Astrocyte (in vitro differentiated cells and primary cell): ENCODE measurements at regions not wholly inside any gene's neighbourhood (a gene's known extent, or its start where the extent isn't known, plus 50 kb on each side); places are given as distances from the start of the nearest gene placed in this dataset.

ENCODE experiments used
- DNase-seq: peaks from one replicate; pipeline ENCODE4 v3.0.0-alpha.2; 2010; ENCODE audit warnings: low read depth
- FAIRE-seq: peaks from 2 replicates; lab custom pipeline; 2011; peaks lifted over from hg19 to GRCh38; lab: Jason Lieb, UNC
- H2AFZ ChIP-seq: 2 replicates; pipeline ENCODE4 v1.6.0; 2012; ENCODE audit warnings: low read depth, low read length, inconsistent platforms
- H3K27ac ChIP-seq: 2 replicates; pipeline ENCODE4 v1.5.1; 2011; ENCODE audit warnings: low read depth, low read length, inconsistent platforms
- H3K27me3 ChIP-seq: 2 replicates; pipeline ENCODE4 v1.6.0; 2011; ENCODE audit warnings: low read length, inconsistent platforms; ENCODE audit not compliant: insufficient read depth
- H3K36me3 ChIP-seq: 2 replicates; pipeline ENCODE4 v1.5.1; 2011; ENCODE audit warnings: low read length, inconsistent platforms; ENCODE audit not compliant: insufficient read depth
- H3K4me1 ChIP-seq: 2 replicates; pipeline ENCODE4 v1.5.1; 2011; ENCODE audit warnings: low read length, inconsistent platforms; ENCODE audit not compliant: insufficient read depth
- H3K4me2 ChIP-seq: 2 replicates; pipeline ENCODE4 v1.6.0; 2012; ENCODE audit warnings: low read length, inconsistent platforms
- H3K4me3 ChIP-seq: 2 replicates; pipeline ENCODE4 v1.5.1; 2011; ENCODE audit warnings: low read depth, mild to moderate bottlenecking, low read length, inconsistent platforms; ENCODE audit not compliant: insufficient read depth
- H3K79me2 ChIP-seq: 2 replicates; pipeline ENCODE4 v1.6.0; 2012; ENCODE audit warnings: mild to moderate bottlenecking, low read length, inconsistent platforms; ENCODE audit not compliant: insufficient read depth
- H3K9ac ChIP-seq: 2 replicates; pipeline ENCODE4 v1.6.0; 2012; ENCODE audit warnings: mild to moderate bottlenecking, low read length, inconsistent platforms
- H3K9me3 ChIP-seq: 2 replicates; pipeline ENCODE4 v1.5.1; 2012; ENCODE audit warnings: low read depth, mild to moderate bottlenecking, low read length, inconsistent platforms; ENCODE audit not compliant: insufficient read depth
- H4K20me1 ChIP-seq: 2 replicates; pipeline ENCODE4 v1.6.0; 2012; ENCODE audit warnings: low read length, inconsistent platforms; ENCODE audit not compliant: insufficient read depth
- H3K27ac Mint-ChIP-seq: one replicate; pipeline ENCODE4 v1.8.0; 2021; ENCODE audit warnings: mild to moderate bottlenecking, mixed read lengths; ENCODE audit not compliant: unreplicated experiment
- H3K27me3 Mint-ChIP-seq: one replicate; pipeline ENCODE4 v1.8.0; 2021; ENCODE audit warnings: low read depth, mixed read lengths; ENCODE audit not compliant: unreplicated experiment
- H3K36me3 Mint-ChIP-seq: one replicate; pipeline ENCODE4 v1.8.0; 2021; ENCODE audit warnings: low read depth, mixed read lengths; ENCODE audit not compliant: unreplicated experiment
- H3K4me1 Mint-ChIP-seq: one replicate; pipeline ENCODE4 v1.8.0; 2021; ENCODE audit warnings: low read depth, mixed read lengths; ENCODE audit not compliant: unreplicated experiment
- H3K4me3 Mint-ChIP-seq: one replicate; pipeline ENCODE4 v1.8.0; 2021; ENCODE audit warnings: mild to moderate bottlenecking, moderate library complexity, mixed read lengths; ENCODE audit not compliant: unreplicated experiment
- H3K9me3 Mint-ChIP-seq: one replicate; pipeline ENCODE4 v1.8.0; 2021; ENCODE audit warnings: mild to moderate bottlenecking, mixed read lengths; ENCODE audit not compliant: unreplicated experiment
- CTCF ChIP-seq: IDR thresholded peaks from 2 replicates; pipeline ENCODE4 v1.5.1; 2011; ENCODE audit warnings: low read depth, mild to moderate bottlenecking, inconsistent platforms, low read length, moderate library complexity; ENCODE audit not compliant: insufficient read depth
- EZH2 ChIP-seq: IDR thresholded peaks from 2 replicates; pipeline ENCODE4 v1.6.1; 2012; ENCODE audit warnings: mild to moderate bottlenecking, low read length, inconsistent platforms; ENCODE audit not compliant: insufficient read depth

GRCh38 chr13:89843621-89844020 lies 1503.9 kb upstream of the MIR17HG start:
- TF ChIP-seq CTCF (no peak), EZH2 (no peak)
- no peaks in the 10 kb centered on the region for H3K9me3 ChIP-seq
- no peaks in the 10 kb centered on the region for H3K4me1 ChIP-seq
- H4K20me1 ChIP-seq: no peaks in the 10 kb centered on the region
- DNase-seq: no peak
- Mint-ChIP-seq H3K9me3 (no peaks in the 10 kb centered on the region), H3K27ac (no peak overlapping the region), H3K4me3 (no peak overlapping the region), H3K4me1 (no peaks in the 10 kb centered on the region), H3K36me3 (no peaks in the 10 kb centered on the region), H3K27me3 (no peaks in the 10 kb centered on the region)
- no peak overlapping the region for H3K27ac ChIP-seq
- no peak for FAIRE-seq
- H3K36me3 ChIP-seq: no peaks in the 10 kb centered on the region
- no peak overlapping the region for H3K4me2 ChIP-seq
- H2AFZ ChIP-seq: no peak overlapping the region
- H3K27me3 ChIP-seq: no peaks in the 10 kb centered on the region
- H3K79me2 ChIP-seq: no peaks in the 10 kb centered on the region
- H3K9ac ChIP-seq: no peak overlapping the region
- H3K4me3 ChIP-seq: no peak overlapping the region

- no peak for DNase-seq
- H3K27ac ChIP-seq: no peak overlapping the region
- H3K9ac ChIP-seq: no peak overlapping the region
- H3K4me2 ChIP-seq: no peak overlapping the region
- H3K79me2 ChIP-seq: no peaks in the 10 kb centered on the region
- no peak for FAIRE-seq
- no peak for TF ChIP-seq EZH2
- no peak for TF ChIP-seq CTCF
- H3K4me1 ChIP-seq: no peaks in the 10 kb centered on the region
- no peak overlapping the region for H3K4me3 Mint-ChIP-seq
- no peaks in the 10 kb centered on the region for H4K20me1 ChIP-seq
- H3K4me3 ChIP-seq: no peak overlapping the region
- no peak overlapping the region for H3K27ac Mint-ChIP-seq
- H3K27me3 ChIP-seq: no peaks in the 10 kb centered on the region
- no peaks in the 10 kb centered on the region for H3K27me3 Mint-ChIP-seq
- H3K4me1 Mint-ChIP-seq: no peaks in the 10 kb centered on the region
- H2AFZ ChIP-seq: no peak overlapping the region
- H3K36me3 ChIP-seq: no peaks in the 10 kb centered on the region
- H3K9me3 Mint-ChIP-seq: no peaks in the 10 kb centered on the region
- H3K36me3 Mint-ChIP-seq: no peaks in the 10 kb centered on the region
- no peaks in the 10 kb centered on the region for H3K9me3 ChIP-seq
Observed at GRCh38 chr13:89845874-89846273, 1501.6 kb upstream of the MIR17HG start.

GRCh38 chr13:89846926-89847585 lies 1500.4 kb upstream of the MIR17HG start:
- FAIRE-seq (no peak), DNase-seq (no peak)
- Histone ChIP-seq H3K27ac (no peak overlapping the region), H3K9me3 (no peaks in the 10 kb centered on the region), H3K27me3 (no peaks in the 10 kb centered on the region), H4K20me1 (no peaks in the 10 kb centered on the region), H2AFZ (no peak overlapping the region), H3K79me2 (no peaks in the 10 kb centered on the region), H3K4me1 (no peaks in the 10 kb centered on the region), H3K4me2 (no peak overlapping the region), H3K36me3 (no peaks in the 10 kb centered on the region), H3K9ac (no peak overlapping the region), H3K4me3 (no peak overlapping the region)
- Mint-ChIP-seq H3K27ac (no peak overlapping the region), H3K27me3 (no peaks in the 10 kb centered on the region), H3K4me3 (no peak overlapping the region), H3K9me3 (no peaks in the 10 kb centered on the region), H3K4me1 (no peaks in the 10 kb centered on the region), H3K36me3 (no peaks in the 10 kb centered on the region)
- TF ChIP-seq EZH2: no peak
- TF ChIP-seq CTCF: no peak
